ENCODE measurements at regions not wholly inside any gene's neighbourhood (a gene's known extent, or its start where the extent isn't known, plus 50 kb on each side); places are given as distances from the start of the nearest gene placed in this dataset.

DNA sequence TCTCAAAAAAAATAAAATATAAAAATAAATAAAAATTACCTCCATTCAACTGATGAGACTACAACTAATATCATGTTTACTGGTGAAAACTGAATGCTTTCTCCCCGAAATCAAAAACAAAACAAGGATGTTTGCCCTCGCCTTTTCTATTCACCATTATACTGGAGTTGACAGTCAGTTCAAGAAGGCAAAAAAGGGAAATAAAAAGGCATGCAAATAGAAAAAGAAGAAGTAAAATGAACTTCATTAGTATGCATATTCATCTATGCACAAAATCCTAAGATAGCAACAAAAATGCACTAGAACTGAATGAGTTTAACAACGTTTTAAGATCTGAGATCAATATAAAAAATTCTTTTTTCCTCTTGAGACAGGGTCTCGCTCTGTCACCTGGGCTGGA is 72.7 kb upstream of the FAM174B start:
- TF ChIP-seq POLR2A (IDR thresholded peaks at IDR 0.05) (no peak), CTCF (IDR thresholded peaks at IDR 0.05) (no peak)
